Neural cell (in vitro differentiated cells): ENCODE measurements at regions not wholly inside any gene's neighbourhood (a gene's known extent, or its start where the extent isn't known, plus 50 kb on each side); places are given as distances from the start of the nearest gene placed in this dataset.

Experiments used
- H2AFZ ChIP-seq: fragments of 200-600, 300-800 bp; sonication (generic), shearing (Covaris generic); 2 replicates; pipeline ENCODE4 v1.6.0; 2014; ENCODE audit warnings: low read depth, mild to moderate bottlenecking, antibody characterized with exemption, low read length, moderate library complexity
- H3F3A ChIP-seq: fragments of 200-600 bp; shearing (Covaris generic); 2 replicates; pipeline ENCODE4 v1.6.1; 2016; ENCODE audit warnings: mild to moderate bottlenecking, moderate library complexity, mixed read lengths, antibody characterized with exemption, low read length; ENCODE audit not compliant: insufficient read depth, poor library complexity, severe bottlenecking
- H3K27ac ChIP-seq: fragments of 200-600, 300-800 bp; sonication (generic), shearing (Covaris generic); 2 replicates; pipeline ENCODE4 v1.5.1; 2014; ENCODE audit warnings: mild to moderate bottlenecking, low read length, moderate library complexity
- H3K27me3 ChIP-seq: fragments of 300-800, 200-600 bp; sonication (generic), shearing (Covaris generic); 2 replicates; pipeline ENCODE4 v1.6.0; 2014; ENCODE audit warnings: mild to moderate bottlenecking, low read depth, low read length, moderate library complexity; ENCODE audit not compliant: insufficient read depth
- H3K36me3 ChIP-seq: fragments of 300-800, 200-600 bp; sonication (generic), shearing (Covaris generic); 2 replicates; pipeline ENCODE4 v1.5.1; 2014; ENCODE audit warnings: mild to moderate bottlenecking, antibody characterized with exemption, low read length, moderate library complexity; ENCODE audit not compliant: insufficient read depth
- H3K4me2 ChIP-seq: fragments of 300-800, 200-600 bp; sonication (generic), shearing (Covaris generic); 2 replicates; pipeline ENCODE4 v1.6.0; 2014; ENCODE audit warnings: mild to moderate bottlenecking, low read length
- H3K4me3 ChIP-seq: fragments of 300-800, 200-600 bp; sonication (generic), shearing (Covaris generic); 2 replicates; pipeline ENCODE4 v1.5.1; 2014; ENCODE audit warnings: mild to moderate bottlenecking, low read length, moderate library complexity
- H3K79me2 ChIP-seq: fragments of 200-600 bp; shearing (Covaris generic); replicated peaks from 2 replicates; pipeline ENCODE4 v1.6.0; 2014; ENCODE audit warnings: mild to moderate bottlenecking, low read length, moderate library complexity; ENCODE audit not compliant: insufficient read depth
- H3K9ac ChIP-seq: fragments of 300-800, 200-600 bp; sonication (generic), shearing (Covaris generic); 2 replicates; pipeline ENCODE4 v1.6.1; 2016; ENCODE audit warnings: mild to moderate bottlenecking, low read length, mixed read lengths
- H3K9me2 ChIP-seq: fragments of 200-600 bp; shearing (Covaris generic); 2 replicates; pipeline ENCODE4 v1.6.1; 2016; ENCODE audit warnings: mild to moderate bottlenecking, low read length, mixed read lengths; ENCODE audit not compliant: insufficient read depth
- H3K9me3 ChIP-seq: fragments of 200-600, 300-800 bp; sonication (generic), shearing (Covaris generic); 2 replicates; pipeline ENCODE4 v1.6.1; 2016; ENCODE audit warnings: mild to moderate bottlenecking, mixed run types, low read length, moderate library complexity, mixed read lengths
- H4K20me1 ChIP-seq: fragments of 200-600 bp; shearing (Covaris generic); 2 replicates; pipeline ENCODE4 v1.6.1; 2016; ENCODE audit warnings: mild to moderate bottlenecking, mixed run types; ENCODE audit not compliant: insufficient read depth
- EP300 ChIP-seq: fragments of 450-650 bp; conservative IDR thresholded peaks from 2 replicates; pipeline ENCODE4 v1.6.1; 2014; ENCODE audit warnings: antibody characterized with exemption, mild to moderate bottlenecking, moderate library complexity; ENCODE audit not compliant: poor library complexity, severe bottlenecking
- EZH2 ChIP-seq: fragments of 200-600, 300-800 bp; shearing (Covaris generic), sonication (generic); IDR thresholded peaks from 2 replicates; pipeline ENCODE4 v1.6.1; 2014; ENCODE audit warnings: antibody characterized with exemption, low read length, borderline replicate concordance, mild to moderate bottlenecking; ENCODE audit not compliant: insufficient read depth, poor library complexity, severe bottlenecking
- MXI1 ChIP-seq: fragments of 450-650 bp; conservative IDR thresholded peaks from 2 replicates; pipeline ENCODE4 v1.6.1; 2014; ENCODE audit warnings: antibody characterized with exemption, mild to moderate bottlenecking; ENCODE audit not compliant: poor library complexity, severe bottlenecking
- POLR2AphosphoS5 ChIP-seq: IDR thresholded peaks from 2 replicates; pipeline ENCODE4 v1.6.1; 2012
- RAD21 ChIP-seq: fragments of 450-650 bp; conservative IDR thresholded peaks from 2 replicates; pipeline ENCODE4 v1.6.1; 2014; ENCODE audit warnings: antibody characterized with exemption, mild to moderate bottlenecking, moderate library complexity
- SMC3 ChIP-seq: fragments of 450-650 bp; conservative IDR thresholded peaks from 2 replicates; pipeline ENCODE4 v1.6.1; 2014; ENCODE audit warnings: antibody characterized with exemption, mild to moderate bottlenecking, moderate library complexity; ENCODE audit not compliant: poor library complexity
- TAF1 ChIP-seq: IDR thresholded peaks from 2 replicates; pipeline ENCODE4 v1.6.1; 2012; ENCODE audit warnings: low read depth
- TF ChIP-seq, protein P1 (sequence below): IDR thresholded peaks from 2 replicates; pipeline ENCODE4 v1.6.1; 2012; ENCODE audit warnings: borderline replicate concordance
- TF ChIP-seq, protein P2 (sequence below): fragments of 450-650 bp; IDR thresholded peaks from 2 replicates; pipeline ENCODE4 v1.5.1; 2014; ENCODE audit warnings: antibody characterized with exemption, mild to moderate bottlenecking, moderate library complexity; ENCODE audit not compliant: poor library complexity, severe bottlenecking

DNA sequence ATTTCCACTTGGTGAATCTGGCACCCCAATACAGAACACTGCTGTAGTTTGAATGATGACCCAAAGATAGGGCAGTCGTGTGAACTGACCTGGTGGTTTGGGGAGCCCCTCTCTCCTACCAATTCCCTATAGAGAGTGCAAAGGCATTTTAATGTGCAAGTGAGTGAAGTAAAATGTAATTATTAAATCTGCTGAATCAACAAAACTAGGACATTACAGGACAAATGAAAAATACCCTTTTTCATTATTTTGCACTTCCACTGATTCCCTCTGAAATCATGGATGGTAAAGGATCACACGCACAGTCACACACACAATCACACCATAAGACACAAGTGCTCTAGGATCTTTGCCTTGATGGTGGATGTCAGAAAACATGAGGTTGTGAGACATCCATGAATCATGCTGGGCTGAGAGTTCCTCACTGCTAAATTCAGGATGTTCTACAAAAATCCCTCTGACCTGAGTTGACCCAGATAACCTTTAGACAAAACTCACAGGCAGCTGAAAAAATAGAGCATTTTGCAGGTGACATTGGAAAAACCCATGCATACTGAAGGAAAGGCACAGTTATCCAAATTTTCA is 197.4 kb downstream of the FBXO15 start:
- Histone ChIP-seq H3F3A (no peaks in the 10 kb centered on the region), H2AFZ (no peak overlapping the region), H3K4me2 (no peak overlapping the region), H3K79me2 (no peaks in the 10 kb centered on the region), H3K4me3 (no peak overlapping the region), H3K9me3 (no peaks in the 10 kb centered on the region), H3K27me3 (no peaks in the 10 kb centered on the region), H3K9ac (no peak overlapping the region), H3K27ac (no peak overlapping the region), H3K36me3 (no peaks in the 10 kb centered on the region), H4K20me1 (no peaks in the 10 kb centered on the region), H3K9me2 (no peaks in the 10 kb centered on the region)
- no peak for TF ChIP-seq SMC3
- TF ChIP-seq TAF1, result no peak
- TF ChIP-seq POLR2AphosphoS5, result no peak

DNA sequence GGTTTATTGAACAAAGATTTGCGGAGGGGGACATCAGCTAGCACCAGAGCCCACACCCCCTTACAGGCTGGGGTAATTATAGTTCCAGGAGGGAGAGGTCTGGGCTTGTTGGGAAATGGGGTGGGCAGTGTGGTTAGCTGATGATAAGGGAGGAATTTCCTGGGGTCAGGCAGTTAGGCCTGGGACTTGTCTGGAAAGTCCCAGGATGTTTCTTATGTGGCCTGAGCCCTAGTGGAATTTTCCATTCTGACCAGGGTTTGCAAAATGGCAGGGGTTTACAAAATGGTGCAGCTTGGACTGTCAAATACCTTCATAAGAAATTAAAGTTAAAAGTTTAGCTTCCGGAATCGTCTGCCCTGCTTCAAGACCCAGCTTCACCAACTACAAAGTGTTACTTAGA is 199.1 kb downstream of the FBXO15 start:
- TF ChIP-seq RAD21, result no peak
- no peak for TF ChIP-seq POLR2AphosphoS5
- TF ChIP-seq EZH2, result no peak
- TF ChIP-seq, protein P1, sequence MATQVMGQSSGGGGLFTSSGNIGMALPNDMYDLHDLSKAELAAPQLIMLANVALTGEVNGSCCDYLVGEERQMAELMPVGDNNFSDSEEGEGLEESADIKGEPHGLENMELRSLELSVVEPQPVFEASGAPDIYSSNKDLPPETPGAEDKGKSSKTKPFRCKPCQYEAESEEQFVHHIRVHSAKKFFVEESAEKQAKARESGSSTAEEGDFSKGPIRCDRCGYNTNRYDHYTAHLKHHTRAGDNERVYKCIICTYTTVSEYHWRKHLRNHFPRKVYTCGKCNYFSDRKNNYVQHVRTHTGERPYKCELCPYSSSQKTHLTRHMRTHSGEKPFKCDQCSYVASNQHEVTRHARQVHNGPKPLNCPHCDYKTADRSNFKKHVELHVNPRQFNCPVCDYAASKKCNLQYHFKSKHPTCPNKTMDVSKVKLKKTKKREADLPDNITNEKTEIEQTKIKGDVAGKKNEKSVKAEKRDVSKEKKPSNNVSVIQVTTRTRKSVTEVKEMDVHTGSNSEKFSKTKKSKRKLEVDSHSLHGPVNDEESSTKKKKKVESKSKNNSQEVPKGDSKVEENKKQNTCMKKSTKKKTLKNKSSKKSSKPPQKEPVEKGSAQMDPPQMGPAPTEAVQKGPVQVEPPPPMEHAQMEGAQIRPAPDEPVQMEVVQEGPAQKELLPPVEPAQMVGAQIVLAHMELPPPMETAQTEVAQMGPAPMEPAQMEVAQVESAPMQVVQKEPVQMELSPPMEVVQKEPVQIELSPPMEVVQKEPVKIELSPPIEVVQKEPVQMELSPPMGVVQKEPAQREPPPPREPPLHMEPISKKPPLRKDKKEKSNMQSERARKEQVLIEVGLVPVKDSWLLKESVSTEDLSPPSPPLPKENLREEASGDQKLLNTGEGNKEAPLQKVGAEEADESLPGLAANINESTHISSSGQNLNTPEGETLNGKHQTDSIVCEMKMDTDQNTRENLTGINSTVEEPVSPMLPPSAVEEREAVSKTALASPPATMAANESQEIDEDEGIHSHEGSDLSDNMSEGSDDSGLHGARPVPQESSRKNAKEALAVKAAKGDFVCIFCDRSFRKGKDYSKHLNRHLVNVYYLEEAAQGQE, result no peak
- TF ChIP-seq MXI1, result no peak
- no peak for TF ChIP-seq TAF1
- no peak for TF ChIP-seq EP300
- TF ChIP-seq SMC3, result no peak
- TF ChIP-seq, protein P2, sequence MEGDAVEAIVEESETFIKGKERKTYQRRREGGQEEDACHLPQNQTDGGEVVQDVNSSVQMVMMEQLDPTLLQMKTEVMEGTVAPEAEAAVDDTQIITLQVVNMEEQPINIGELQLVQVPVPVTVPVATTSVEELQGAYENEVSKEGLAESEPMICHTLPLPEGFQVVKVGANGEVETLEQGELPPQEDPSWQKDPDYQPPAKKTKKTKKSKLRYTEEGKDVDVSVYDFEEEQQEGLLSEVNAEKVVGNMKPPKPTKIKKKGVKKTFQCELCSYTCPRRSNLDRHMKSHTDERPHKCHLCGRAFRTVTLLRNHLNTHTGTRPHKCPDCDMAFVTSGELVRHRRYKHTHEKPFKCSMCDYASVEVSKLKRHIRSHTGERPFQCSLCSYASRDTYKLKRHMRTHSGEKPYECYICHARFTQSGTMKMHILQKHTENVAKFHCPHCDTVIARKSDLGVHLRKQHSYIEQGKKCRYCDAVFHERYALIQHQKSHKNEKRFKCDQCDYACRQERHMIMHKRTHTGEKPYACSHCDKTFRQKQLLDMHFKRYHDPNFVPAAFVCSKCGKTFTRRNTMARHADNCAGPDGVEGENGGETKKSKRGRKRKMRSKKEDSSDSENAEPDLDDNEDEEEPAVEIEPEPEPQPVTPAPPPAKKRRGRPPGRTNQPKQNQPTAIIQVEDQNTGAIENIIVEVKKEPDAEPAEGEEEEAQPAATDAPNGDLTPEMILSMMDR, result no peak
- no peaks in the 10 kb centered on the region for H3K9me2 ChIP-seq
- H3K79me2 ChIP-seq, result no peaks in the 10 kb centered on the region
- no peaks in the 10 kb centered on the region for H3K27me3 ChIP-seq
- H3K4me3 ChIP-seq, result no peak overlapping the region
- no peaks in the 10 kb centered on the region for H4K20me1 ChIP-seq
- H3K9ac ChIP-seq, result no peak overlapping the region
- H3K36me3 ChIP-seq, result no peaks in the 10 kb centered on the region
- H3K27ac ChIP-seq, result no peak overlapping the region
- H3K9me3 ChIP-seq, result no peaks in the 10 kb centered on the region
- H3K4me2 ChIP-seq, result no peak overlapping the region
- no peaks in the 10 kb centered on the region for H3F3A ChIP-seq
- H2AFZ ChIP-seq, result no peak overlapping the region

DNA sequence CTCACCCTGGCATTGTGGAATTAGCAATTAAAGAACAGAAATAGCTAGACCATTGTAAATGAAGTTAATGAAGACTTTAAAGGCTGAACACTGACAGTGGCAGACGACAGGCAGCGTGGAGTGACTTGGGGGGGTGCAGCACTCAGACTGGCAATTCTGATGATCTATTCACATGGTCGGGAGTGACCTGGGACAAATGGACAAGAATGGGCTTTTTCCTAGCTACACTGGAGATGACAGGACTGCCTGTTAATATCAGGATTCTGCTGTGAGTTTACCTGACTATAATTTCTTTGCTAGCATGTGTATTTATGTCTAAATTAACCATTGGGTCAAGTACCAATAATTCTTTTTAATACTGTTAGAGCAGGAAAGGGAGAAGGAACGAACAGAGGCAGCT is 199.6 kb downstream of the FBXO15 start:
- no peaks in the 10 kb centered on the region for H3K79me2 ChIP-seq
- no peak overlapping the region for H2AFZ ChIP-seq
- H3K4me3 ChIP-seq, result no peak overlapping the region
- H3K9me2 ChIP-seq, result no peaks in the 10 kb centered on the region
- no peaks in the 10 kb centered on the region for H4K20me1 ChIP-seq
- no peak overlapping the region for H3K9ac ChIP-seq
- H3F3A ChIP-seq, result no peaks in the 10 kb centered on the region
- H3K27me3 ChIP-seq, result no peaks in the 10 kb centered on the region
- no peak overlapping the region for H3K27ac ChIP-seq
- no peak for TF ChIP-seq TAF1
- no peaks in the 10 kb centered on the region for H3K36me3 ChIP-seq
- H3K4me2 ChIP-seq, result no peak overlapping the region
- no peaks in the 10 kb centered on the region for H3K9me3 ChIP-seq
